ENCODE measurements at regions not wholly inside any gene's neighbourhood (a gene's known extent, or its start where the extent isn't known, plus 50 kb on each side); places are given as distances from the start of the nearest gene placed in this dataset.

GRCh38 chr5:83785176-83785668 is 64.6 kb upstream of the HAPLN1 start:
- H3K36me3 Mint-ChIP-seq (ENCODE audit: low read depth), result no peaks in the 10 kb centered on the region
- Histone ChIP-seq H3K36me3 (ENCODE audit: control insufficient read depth, insufficient read depth, low read length) (no peaks in the 10 kb centered on the region), H3K27me3 (ENCODE audit: control insufficient read depth, insufficient read depth, low read length, poor library complexity, severe bottlenecking) (peaks cover 49% of the 10 kb centered on the region), H3K4me3 (ENCODE audit: low read length) (no peak overlapping the region), H3K4me1 (ENCODE audit: control insufficient read depth, insufficient read depth, low read length) (peaks cover 17% of the 10 kb centered on the region), H3K27ac (ENCODE audit: low read depth, low read length) (no peak overlapping the region), H3K9me3 (ENCODE audit: control insufficient read depth, low read length) (no peaks in the 10 kb centered on the region), H3K9ac (ENCODE audit: extremely low read depth, low read length, poor library complexity, severe bottlenecking) (no peak overlapping the region)
- no peak overlapping the region for H3K27ac Mint-ChIP-seq
- no peak overlapping the region for H3K4me3 Mint-ChIP-seq
- DNase-seq, result no peak
- no peak for TF ChIP-seq CTCF (conservative IDR thresholded peaks at IDR 0.05)
- WGBS, 2 experiments (ENCODE audit: insufficient coverage in 1 of 2, insufficient read length in 1 of 2), result 60 to 69% methylated on average over 5 to 6 of the region's 6 CpGs
- H3K4me1 Mint-ChIP-seq, result peaks cover 54% of the 10 kb centered on the region
- H3K9me3 Mint-ChIP-seq, result no peaks in the 10 kb centered on the region
- peaks cover 14% of the 10 kb centered on the region for H3K27me3 Mint-ChIP-seq (ENCODE audit: insufficient read depth)

GRCh38 chr5:83780699-83781350 is 60.2 kb upstream of the HAPLN1 start:
- no peak overlapping the region for H3K4me3 ChIP-seq (ENCODE audit: low read length)
- TF ChIP-seq CTCF (conservative IDR thresholded peaks at IDR 0.05), result no peak
- H3K4me3 Mint-ChIP-seq, result no peak overlapping the region
- no peaks in the 10 kb centered on the region for H3K9me3 Mint-ChIP-seq
- H3K9me3 ChIP-seq (ENCODE audit: control insufficient read depth, low read length), result no peaks in the 10 kb centered on the region
- H3K27me3 Mint-ChIP-seq (ENCODE audit: insufficient read depth), result peaks cover 16% of the 10 kb centered on the region
- DNase-seq, result no peak
- no peak overlapping the region for H3K27ac ChIP-seq (ENCODE audit: low read depth, low read length)
- H3K36me3 ChIP-seq (ENCODE audit: control insufficient read depth, insufficient read depth, low read length), result no peaks in the 10 kb centered on the region
- no peak overlapping the region for H3K9ac ChIP-seq (ENCODE audit: extremely low read depth, low read length, poor library complexity, severe bottlenecking)
- H3K36me3 Mint-ChIP-seq (ENCODE audit: low read depth), result no peaks in the 10 kb centered on the region
- peaks cover 39% of the 10 kb centered on the region for H3K27me3 ChIP-seq (ENCODE audit: control insufficient read depth, insufficient read depth, low read length, poor library complexity, severe bottlenecking)
- H3K4me1 ChIP-seq (ENCODE audit: control insufficient read depth, insufficient read depth, low read length), result no peaks in the 10 kb centered on the region
- H3K4me1 Mint-ChIP-seq, result peaks cover 29% of the 10 kb centered on the region
- 87 to 88% methylated on average over 1 to 3 of the region's 3 CpGs for WGBS, 2 experiments (ENCODE audit: insufficient coverage in 1 of 2, insufficient read length in 1 of 2)
- H3K27ac Mint-ChIP-seq, result no peak overlapping the region

GRCh38 chr5:83777856-83778255 is 57.2 kb upstream of the HAPLN1 start:
- Histone ChIP-seq H3K27ac (ENCODE audit: low read depth, low read length) (no peak overlapping the region), H3K4me3 (ENCODE audit: low read length) (no peak overlapping the region), H3K9me3 (ENCODE audit: control insufficient read depth, low read length) (no peaks in the 10 kb centered on the region), H3K27me3 (ENCODE audit: control insufficient read depth, insufficient read depth, low read length, poor library complexity, severe bottlenecking) (peaks cover 19% of the 10 kb centered on the region), H3K36me3 (ENCODE audit: control insufficient read depth, insufficient read depth, low read length) (no peaks in the 10 kb centered on the region), H3K9ac (ENCODE audit: extremely low read depth, low read length, poor library complexity, severe bottlenecking) (no peak overlapping the region), H3K4me1 (ENCODE audit: control insufficient read depth, insufficient read depth, low read length) (no peaks in the 10 kb centered on the region)
- no peak for DNase-seq
- H3K4me1 Mint-ChIP-seq, result peaks cover 14% of the 10 kb centered on the region
- H3K9me3 Mint-ChIP-seq, result no peaks in the 10 kb centered on the region
- H3K36me3 Mint-ChIP-seq (ENCODE audit: low read depth), result no peaks in the 10 kb centered on the region
- no peak for TF ChIP-seq CTCF (conservative IDR thresholded peaks at IDR 0.05)
- H3K27me3 Mint-ChIP-seq (ENCODE audit: insufficient read depth), result peaks cover 9% of the 10 kb centered on the region
- no peak overlapping the region for H3K27ac Mint-ChIP-seq
- no peak overlapping the region for H3K4me3 Mint-ChIP-seq

All from endodermal cell (in vitro differentiated cells).